Sigmoid colon (tissue), 4 donors: ENCODE measurements at regions not wholly inside any gene's neighbourhood (a gene's known extent, or its start where the extent isn't known, plus 50 kb on each side); places are given as distances from the start of the nearest gene placed in this dataset.

Experiments
- POLR2A ChIP-seq, 2 donors: fragments of 450-650 bp; IDR thresholded peaks; one replicate each; pipeline ENCODE4 v1.6.1; 2016; ENCODE audit warnings: antibody characterized with exemption in 2 of 2, mild to moderate bottlenecking in 2 of 2, moderate library complexity in 2 of 2
- POLR2AphosphoS5 ChIP-seq, 4 donors: sonication (generic); formaldehyde crosslinking; IDR thresholded peaks; one replicate each; pipeline ENCODE4 v1.6.1; 2017; ENCODE audit warnings: antibody characterized with exemption in 4 of 4
- TF ChIP-seq, protein P1 (sequence below), 4 experiments: fragments of 450-650 bp in 3 of 4; fragments of 200-600 bp in 1 of 4; IDR thresholded peaks; one replicate each; pipeline ENCODE4 v1.5.1; 2016 to 2019; ENCODE audit warnings: antibody characterized with exemption in 4 of 4, mild to moderate bottlenecking in 3 of 4, moderate library complexity in 2 of 4

DNA sequence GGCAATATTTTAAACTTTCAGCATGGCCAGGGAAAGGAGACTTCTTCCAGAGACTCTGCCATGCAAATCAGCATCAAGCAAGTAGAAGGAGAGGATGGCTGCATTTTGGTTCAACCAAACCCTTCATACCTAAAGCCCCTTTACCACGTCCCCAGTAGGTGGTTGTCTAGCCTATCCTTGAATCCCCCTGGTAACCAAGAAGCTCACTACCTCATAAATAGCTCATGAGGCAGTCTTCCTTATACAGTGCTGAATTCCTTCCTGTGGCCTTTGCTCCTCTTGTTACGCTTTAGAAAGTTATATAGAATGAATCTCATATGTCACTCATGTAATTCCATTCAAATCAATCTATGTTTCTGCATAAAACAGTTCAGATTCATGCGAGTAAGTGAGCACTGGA lies 289.5 kb upstream of the SLC30A5 start:
- TF ChIP-seq POLR2A (IDR thresholded peaks at IDR 0.05) (no peak), POLR2AphosphoS5 (IDR thresholded peaks at IDR 0.05) (no peak)
- TF ChIP-seq, protein P1, sequence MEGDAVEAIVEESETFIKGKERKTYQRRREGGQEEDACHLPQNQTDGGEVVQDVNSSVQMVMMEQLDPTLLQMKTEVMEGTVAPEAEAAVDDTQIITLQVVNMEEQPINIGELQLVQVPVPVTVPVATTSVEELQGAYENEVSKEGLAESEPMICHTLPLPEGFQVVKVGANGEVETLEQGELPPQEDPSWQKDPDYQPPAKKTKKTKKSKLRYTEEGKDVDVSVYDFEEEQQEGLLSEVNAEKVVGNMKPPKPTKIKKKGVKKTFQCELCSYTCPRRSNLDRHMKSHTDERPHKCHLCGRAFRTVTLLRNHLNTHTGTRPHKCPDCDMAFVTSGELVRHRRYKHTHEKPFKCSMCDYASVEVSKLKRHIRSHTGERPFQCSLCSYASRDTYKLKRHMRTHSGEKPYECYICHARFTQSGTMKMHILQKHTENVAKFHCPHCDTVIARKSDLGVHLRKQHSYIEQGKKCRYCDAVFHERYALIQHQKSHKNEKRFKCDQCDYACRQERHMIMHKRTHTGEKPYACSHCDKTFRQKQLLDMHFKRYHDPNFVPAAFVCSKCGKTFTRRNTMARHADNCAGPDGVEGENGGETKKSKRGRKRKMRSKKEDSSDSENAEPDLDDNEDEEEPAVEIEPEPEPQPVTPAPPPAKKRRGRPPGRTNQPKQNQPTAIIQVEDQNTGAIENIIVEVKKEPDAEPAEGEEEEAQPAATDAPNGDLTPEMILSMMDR (IDR thresholded peaks at IDR 0.05) = no peak
